ENCODE measurements at regions not wholly inside any gene's neighbourhood (a gene's known extent, or its start where the extent isn't known, plus 50 kb on each side); places are given as distances from the start of the nearest gene placed in this dataset.

- TF ChIP-seq POLR2AphosphoS5 (IDR thresholded peaks at IDR 0.05; ENCODE audit: low read depth, low read length) (no peak), POLR2A (IDR thresholded peaks at IDR 0.05; ENCODE audit: low read depth, low read length) (no peak), TAF1 (IDR thresholded peaks at IDR 0.05; ENCODE audit: borderline replicate concordance, low read depth, low read length) (no peak)
Measured at GRCh38 chr2:173555833-173556232, 201.2 kb downstream of the CDCA7 start.

Measured in GM12892 (cell line).